ENCODE measurements at regions not wholly inside any gene's neighbourhood (a gene's known extent, or its start where the extent isn't known, plus 50 kb on each side); places are given as distances from the start of the nearest gene placed in this dataset.

DNA sequence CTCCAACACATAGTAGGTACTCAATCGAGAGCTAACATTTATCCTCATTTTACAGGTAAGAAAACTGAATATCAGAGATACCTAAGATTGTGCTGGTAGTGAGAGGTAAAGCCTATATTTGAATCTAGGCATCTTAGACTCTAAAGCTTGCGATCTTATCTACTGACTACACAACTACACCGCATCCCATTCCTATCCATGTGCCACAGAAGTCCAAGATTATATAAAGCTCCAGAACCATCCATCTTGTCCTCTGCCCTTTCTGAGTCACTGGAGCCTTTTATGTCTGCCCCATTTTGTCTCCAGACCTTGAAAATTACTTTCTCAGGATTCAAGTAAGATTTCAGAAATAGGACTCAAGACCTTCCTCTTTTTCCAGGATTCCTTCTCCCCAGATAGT, 84.4 kb downstream of the OR5AK2 start:
- POLR2A ChIA-PET: interaction anchor here (0.6 to 0.9 kb wide), 2 partner anchors 12 to 143 kb away, joined by 3 read pairs; no protein-coding TSS in a partner anchor
- FAIRE-seq: no peak
- no peak overlapping the region for H3K9ac ChIP-seq (ENCODE audit: insufficient read depth in 1 of 2, low read depth in 2 of 2, low read length in 2 of 2)
- no peaks in the 10 kb centered on the region for H3K79me2 ChIP-seq (ENCODE audit: control insufficient read depth, insufficient read depth, low read length)
- no peaks in the 10 kb centered on the region for H3K4me1 ChIP-seq (replicated peaks in 1 of 2; ENCODE audit: control insufficient read depth in 2 of 2, insufficient read depth in 2 of 2, low read length in 2 of 2)
- H3K4me3 ChIP-seq: no peak overlapping the region
- H3K4me2 ChIP-seq (ENCODE audit: insufficient read depth, low read length): no peak overlapping the region
- CTCF ChIA-PET (ENCODE audit: low intra/inter-chr PET ratio): no interaction called here
- intact Hi-C loops (cut with micrococcal nuclease): no loop called here
- ATAC-seq: no peak
- H3K36me3 ChIP-seq (ENCODE audit: control insufficient read depth, insufficient read depth, low read length): no peaks in the 10 kb centered on the region
- TF ChIP-seq ADNP (tag; IDR thresholded peaks at IDR 0.05) (no peak), POLR2AphosphoS5 (IDR thresholded peaks at IDR 0.05; ENCODE audit: control insufficient read depth, insufficient read depth, low read depth, low read length) (no peak), HDAC8 (tag; IDR thresholded peaks at IDR 0.05) (no peak)
- TF ChIP-seq, protein P1, sequence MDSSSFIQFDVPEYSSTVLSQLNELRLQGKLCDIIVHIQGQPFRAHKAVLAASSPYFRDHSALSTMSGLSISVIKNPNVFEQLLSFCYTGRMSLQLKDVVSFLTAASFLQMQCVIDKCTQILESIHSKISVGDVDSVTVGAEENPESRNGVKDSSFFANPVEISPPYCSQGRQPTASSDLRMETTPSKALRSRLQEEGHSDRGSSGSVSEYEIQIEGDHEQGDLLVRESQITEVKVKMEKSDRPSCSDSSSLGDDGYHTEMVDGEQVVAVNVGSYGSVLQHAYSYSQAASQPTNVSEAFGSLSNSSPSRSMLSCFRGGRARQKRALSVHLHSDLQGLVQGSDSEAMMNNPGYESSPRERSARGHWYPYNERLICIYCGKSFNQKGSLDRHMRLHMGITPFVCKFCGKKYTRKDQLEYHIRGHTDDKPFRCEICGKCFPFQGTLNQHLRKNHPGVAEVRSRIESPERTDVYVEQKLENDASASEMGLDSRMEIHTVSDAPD (CRISPR knock-in tag; IDR thresholded peaks at IDR 0.05): no peak
- BruUV-seq (replicated peaks): no TSS peak
- H3K9me3 ChIP-seq (replicated peaks; ENCODE audit: control insufficient read depth, insufficient read depth, low read depth, low read length): no peaks in the 10 kb centered on the region
- no peak for DNase-seq (ENCODE audit: extremely low read depth in 1 of 4, low spot score in 3 of 4)
- H3K9me1 ChIP-seq (ENCODE audit: control insufficient read depth, insufficient read depth, low read length): no peaks in the 10 kb centered on the region
- no peaks in the 10 kb centered on the region for H3K27me3 ChIP-seq (ENCODE audit: control insufficient read depth in 2 of 2, insufficient read depth in 2 of 2, low read length in 2 of 2)
- WGBS (ENCODE audit: insufficient coverage, low coverage, missing lambda C conversion rate): 0% methylated on average over 3 of the region's 3 CpGs
- in situ Hi-C loops (cut with MboI): no loop called here
- H4K20me1 ChIP-seq (replicated peaks; ENCODE audit: control insufficient read depth, insufficient read depth, low read length): no peaks in the 10 kb centered on the region
- H2AFZ ChIP-seq (ENCODE audit: low read depth, low read length): no peak overlapping the region
- H3K27ac ChIP-seq (ENCODE audit: extremely low read depth, low read depth, low read length): no peak overlapping the region

DNA sequence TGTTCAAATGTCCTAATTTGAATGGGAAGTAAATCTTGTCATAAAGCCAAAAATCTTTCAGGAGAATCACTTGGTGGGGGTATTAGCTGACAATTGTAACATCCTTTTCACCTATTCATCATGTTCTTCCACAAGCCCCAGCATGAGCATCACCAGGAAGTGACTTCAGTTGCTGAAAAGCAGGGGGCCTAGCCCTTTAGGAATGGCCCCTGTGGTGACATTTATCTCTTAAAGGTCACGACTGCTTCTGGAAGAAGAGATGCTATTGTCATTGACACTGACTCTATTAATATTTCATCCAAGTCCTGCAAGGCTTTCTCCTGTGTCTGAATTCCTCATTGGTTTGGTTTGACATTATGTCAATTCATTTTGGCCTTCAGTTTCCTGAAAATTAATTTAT, 92.6 kb downstream of the OR5AK2 start:
- Histone ChIP-seq H3K27me3 (ENCODE audit: control insufficient read depth in 2 of 2, insufficient read depth in 2 of 2, low read length in 2 of 2) (no peaks in the 10 kb centered on the region), H3K79me2 (ENCODE audit: control insufficient read depth, insufficient read depth, low read length) (no peaks in the 10 kb centered on the region), H3K27ac (ENCODE audit: extremely low read depth, low read depth, low read length) (no peak overlapping the region), H3K9me1 (ENCODE audit: control insufficient read depth, insufficient read depth, low read length) (no peaks in the 10 kb centered on the region), H3K36me3 (ENCODE audit: control insufficient read depth, insufficient read depth, low read length) (no peaks in the 10 kb centered on the region), H2AFZ (ENCODE audit: low read depth, low read length) (no peak overlapping the region), H3K9me3 (replicated peaks; ENCODE audit: control insufficient read depth, insufficient read depth, low read depth, low read length) (no peaks in the 10 kb centered on the region), H3K4me2 (ENCODE audit: insufficient read depth, low read length) (no peak overlapping the region), H4K20me1 (replicated peaks; ENCODE audit: control insufficient read depth, insufficient read depth, low read length) (no peaks in the 10 kb centered on the region), H3K4me3 (no peak overlapping the region), H3K9ac (ENCODE audit: insufficient read depth in 1 of 2, low read depth in 2 of 2, low read length in 2 of 2) (no peak overlapping the region), H3K4me1 (replicated peaks in 1 of 2; ENCODE audit: control insufficient read depth in 2 of 2, insufficient read depth in 2 of 2, low read length in 2 of 2) (no peaks in the 10 kb centered on the region)
- no peak for ATAC-seq
- FAIRE-seq: no peak
- no peak for DNase-seq (ENCODE audit: extremely low read depth in 1 of 4, low spot score in 3 of 4)
- ChIA-PET CTCF (ENCODE audit: low intra/inter-chr PET ratio) (no interaction called here), POLR2A (no interaction called here)
- intact Hi-C loops (cut with micrococcal nuclease) (no loop called here), in situ Hi-C loops (cut with MboI) (no loop called here)
- WGBS (ENCODE audit: insufficient coverage, low coverage, missing lambda C conversion rate): 0% methylated on average over 1 of the region's 1 CpG
- no TSS peak for BruUV-seq (replicated peaks)
- TF ChIP-seq ZNF699 (CRISPR knock-in tag; IDR thresholded peaks at IDR 0.05; ENCODE audit: insufficient replicate concordance): no peak
- TF ChIP-seq, protein P2, sequence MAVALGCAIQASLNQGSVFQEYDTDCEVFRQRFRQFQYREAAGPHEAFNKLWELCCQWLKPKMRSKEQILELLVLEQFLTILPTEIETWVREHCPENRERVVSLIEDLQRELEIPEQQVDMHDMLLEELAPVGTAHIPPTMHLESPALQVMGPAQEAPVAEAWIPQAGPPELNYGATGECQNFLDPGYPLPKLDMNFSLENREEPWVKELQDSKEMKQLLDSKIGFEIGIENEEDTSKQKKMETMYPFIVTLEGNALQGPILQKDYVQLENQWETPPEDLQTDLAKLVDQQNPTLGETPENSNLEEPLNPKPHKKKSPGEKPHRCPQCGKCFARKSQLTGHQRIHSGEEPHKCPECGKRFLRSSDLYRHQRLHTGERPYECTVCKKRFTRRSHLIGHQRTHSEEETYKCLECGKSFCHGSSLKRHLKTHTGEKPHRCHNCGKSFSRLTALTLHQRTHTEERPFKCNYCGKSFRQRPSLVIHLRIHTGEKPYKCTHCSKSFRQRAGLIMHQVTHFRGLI (CRISPR knock-in tag; IDR thresholded peaks at IDR 0.05): no peak
- TF ChIP-seq, protein P3, sequence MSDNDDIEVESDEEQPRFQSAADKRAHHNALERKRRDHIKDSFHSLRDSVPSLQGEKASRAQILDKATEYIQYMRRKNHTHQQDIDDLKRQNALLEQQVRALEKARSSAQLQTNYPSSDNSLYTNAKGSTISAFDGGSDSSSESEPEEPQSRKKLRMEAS (CRISPR knock-in tag; IDR thresholded peaks at IDR 0.05): no peak
- TF ChIP-seq, protein P4, sequence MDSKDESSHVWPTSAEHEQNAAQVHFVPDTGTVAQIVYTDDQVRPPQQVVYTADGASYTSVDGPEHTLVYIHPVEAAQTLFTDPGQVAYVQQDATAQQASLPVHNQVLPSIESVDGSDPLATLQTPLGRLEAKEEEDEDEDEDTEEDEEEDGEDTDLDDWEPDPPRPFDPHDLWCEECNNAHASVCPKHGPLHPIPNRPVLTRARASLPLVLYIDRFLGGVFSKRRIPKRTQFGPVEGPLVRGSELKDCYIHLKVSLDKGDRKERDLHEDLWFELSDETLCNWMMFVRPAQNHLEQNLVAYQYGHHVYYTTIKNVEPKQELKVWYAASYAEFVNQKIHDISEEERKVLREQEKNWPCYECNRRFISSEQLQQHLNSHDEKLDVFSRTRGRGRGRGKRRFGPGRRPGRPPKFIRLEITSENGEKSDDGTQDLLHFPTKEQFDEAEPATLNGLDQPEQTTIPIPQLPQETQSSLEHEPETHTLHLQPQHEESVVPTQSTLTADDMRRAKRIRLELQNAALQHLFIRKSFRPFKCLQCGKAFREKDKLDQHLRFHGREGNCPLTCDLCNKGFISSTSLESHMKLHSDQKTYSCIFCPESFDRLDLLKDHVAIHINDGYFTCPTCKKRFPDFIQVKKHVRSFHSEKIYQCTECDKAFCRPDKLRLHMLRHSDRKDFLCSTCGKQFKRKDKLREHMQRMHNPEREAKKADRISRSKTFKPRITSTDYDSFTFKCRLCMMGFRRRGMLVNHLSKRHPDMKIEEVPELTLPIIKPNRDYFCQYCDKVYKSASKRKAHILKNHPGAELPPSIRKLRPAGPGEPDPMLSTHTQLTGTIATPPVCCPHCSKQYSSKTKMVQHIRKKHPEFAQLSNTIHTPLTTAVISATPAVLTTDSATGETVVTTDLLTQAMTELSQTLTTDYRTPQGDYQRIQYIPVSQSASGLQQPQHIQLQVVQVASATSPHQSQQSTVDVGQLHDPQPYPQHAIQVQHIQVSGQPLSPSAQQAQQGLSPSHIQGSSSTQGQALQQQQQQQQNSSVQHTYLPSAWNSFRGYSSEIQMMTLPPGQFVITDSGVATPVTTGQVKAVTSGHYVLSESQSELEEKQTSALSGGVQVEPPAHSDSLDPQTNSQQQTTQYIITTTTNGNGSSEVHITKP (IDR thresholded peaks at IDR 0.05; ENCODE audit: partially characterized antibody): no peak
